GM06990 (cell line): ENCODE measurements at regions not wholly inside any gene's neighbourhood (a gene's known extent, or its start where the extent isn't known, plus 50 kb on each side); places are given as distances from the start of the nearest gene placed in this dataset.

ENCODE experiments used
- DNase-seq: peaks from one replicate; pipeline ENCODE4 v3.0.0-alpha.2; 2011; ENCODE audit not compliant: insufficient read length; ENCODE audit errors: extremely low read depth
- H3K27me3 ChIP-seq: replicated peaks from 2 replicates; pipeline ENCODE4 v1.6.0; 2011; ENCODE audit warnings: low read length; ENCODE audit not compliant: control insufficient read depth, insufficient read depth
- H3K36me3 ChIP-seq: 2 replicates; pipeline ENCODE4 v1.5.1; 2011; ENCODE audit warnings: low read length; ENCODE audit not compliant: control insufficient read depth, insufficient read depth
- H3K4me3 ChIP-seq: replicated peaks from 2 replicates; pipeline ENCODE4 v1.5.1; 2011; ENCODE audit warnings: low read depth, mild to moderate bottlenecking, control low read depth, low read length
- CTCF ChIP-seq: IDR thresholded peaks from 2 replicates; pipeline ENCODE4 v1.5.1; 2011; ENCODE audit warnings: low read length, control low read depth, mild to moderate bottlenecking, inconsistent platforms; ENCODE audit not compliant: insufficient read depth, poor library complexity, severe bottlenecking

- no peak overlapping the region for H3K4me3 ChIP-seq
- no peaks in the 10 kb centered on the region for H3K36me3 ChIP-seq
- DNase-seq: no peak
- no peak for TF ChIP-seq CTCF
- no peaks in the 10 kb centered on the region for H3K27me3 ChIP-seq
Measured at GRCh38 chr12:114221957-114222630, 183.8 kb downstream of the TBX5 start.

GRCh38 chr12:114221136-114221833, 184.7 kb downstream of the TBX5 start:
- no peak overlapping the region for H3K4me3 ChIP-seq
- H3K36me3 ChIP-seq: no peaks in the 10 kb centered on the region
- no peak for TF ChIP-seq CTCF
- DNase-seq: no peak
- H3K27me3 ChIP-seq: no peaks in the 10 kb centered on the region

- no peak for TF ChIP-seq CTCF
- Histone ChIP-seq H3K4me3 (no peak overlapping the region), H3K36me3 (no peaks in the 10 kb centered on the region), H3K27me3 (no peaks in the 10 kb centered on the region)
- DNase-seq: no peak
Measured at GRCh38 chr12:114220311-114220710, 185.6 kb downstream of the TBX5 start.

GRCh38 chr12:114218136-114218535, 187.8 kb downstream of the TBX5 start:
- DNase-seq: no peak
- no peak for TF ChIP-seq CTCF
- Histone ChIP-seq H3K27me3 (no peaks in the 10 kb centered on the region), H3K36me3 (no peaks in the 10 kb centered on the region), H3K4me3 (no peak overlapping the region)

- Histone ChIP-seq H3K4me3 (no peak overlapping the region), H3K27me3 (no peaks in the 10 kb centered on the region), H3K36me3 (no peaks in the 10 kb centered on the region)
- no peak for DNase-seq
- TF ChIP-seq CTCF: no peak
Measured at GRCh38 chr12:114215746-114216145, 190.2 kb downstream of the TBX5 start.
